ENCODE measurements at regions not wholly inside any gene's neighbourhood (a gene's known extent, or its start where the extent isn't known, plus 50 kb on each side); places are given as distances from the start of the nearest gene placed in this dataset.

- DNase-seq, result no peak
- no peak for TF ChIP-seq POLR2A (IDR thresholded peaks at IDR 0.05)
- TF ChIP-seq CTCF (IDR thresholded peaks at IDR 0.05), result no peak
- Histone ChIP-seq H3K4me1 (no peaks in the 10 kb centered on the region), H3K27me3 (no peaks in the 10 kb centered on the region), H3K36me3 (no peaks in the 10 kb centered on the region), H3K4me3 (no peak overlapping the region), H3K9me3 (no peaks in the 10 kb centered on the region), H3K27ac (no peak overlapping the region)
- 31% methylated on average over 4 of the region's 4 CpGs for WGBS (ENCODE audit: insufficient coverage, low coverage, low lambda C conversion rate, missing lambda C conversion rate)
- intact Hi-C loops (cut with DNase I), result no loop called here
- ATAC-seq, result no peak
Measured at GRCh38 chr17:79338604-79339003, 264.0 kb downstream of the ENGASE start.

- no peak for DNase-seq
- WGBS (ENCODE audit: insufficient coverage, low coverage, low lambda C conversion rate, missing lambda C conversion rate), result 17% methylated on average over 4 of the region's 7 CpGs
Measured at GRCh38 chr17:79338152-79338551, 263.5 kb downstream of the ENGASE start.

GRCh38 chr17:79337053-79337452 lies 262.4 kb downstream of the ENGASE start:
- Histone ChIP-seq H3K27ac (no peak overlapping the region), H3K4me1 (no peaks in the 10 kb centered on the region), H3K27me3 (no peaks in the 10 kb centered on the region), H3K36me3 (no peaks in the 10 kb centered on the region), H3K4me3 (no peak overlapping the region), H3K9me3 (no peaks in the 10 kb centered on the region)
- no peak for DNase-seq
- 52% methylated on average over 8 of the region's 8 CpGs for WGBS (ENCODE audit: insufficient coverage, low coverage, low lambda C conversion rate, missing lambda C conversion rate)
- no peak for TF ChIP-seq POLR2A (IDR thresholded peaks at IDR 0.05)
- no peak for TF ChIP-seq CTCF (IDR thresholded peaks at IDR 0.05)
- intact Hi-C loops (cut with DNase I), result no loop called here
- ATAC-seq, result no peak

More at GRCh38 chr17:79338152-79338551, 263.5 kb downstream of the ENGASE start:
- Histone ChIP-seq H3K4me1 (no peaks in the 10 kb centered on the region), H3K27me3 (no peaks in the 10 kb centered on the region), H3K9me3 (no peaks in the 10 kb centered on the region), H3K27ac (no peak overlapping the region), H3K36me3 (no peaks in the 10 kb centered on the region), H3K4me3 (no peak overlapping the region)
- intact Hi-C loops (cut with DNase I), result no loop called here
- ATAC-seq, result no peak
- TF ChIP-seq CTCF (IDR thresholded peaks at IDR 0.05) (no peak), POLR2A (IDR thresholded peaks at IDR 0.05) (no peak)

GRCh38 chr17:79335456-79335855 lies 260.8 kb downstream of the ENGASE start:
- Histone ChIP-seq H3K27me3 (no peaks in the 10 kb centered on the region), H3K36me3 (no peaks in the 10 kb centered on the region), H3K27ac (no peak overlapping the region), H3K4me3 (no peak overlapping the region), H3K9me3 (no peaks in the 10 kb centered on the region), H3K4me1 (no peaks in the 10 kb centered on the region)
- 58% methylated on average over 10 of the region's 12 CpGs for whole genome bisulfite sequencing (ENCODE audit: insufficient coverage, low coverage, low lambda C conversion rate, missing lambda C conversion rate)
- ATAC-seq (no peak), DNase-seq (no peak)
- no peak for TF ChIP-seq CTCF (IDR thresholded peaks at IDR 0.05)
- TF ChIP-seq POLR2A (IDR thresholded peaks at IDR 0.05), result no peak
- intact Hi-C loops (cut with DNase I), result no loop called here

GRCh38 chr17:79332011-79332554 lies 257.5 kb downstream of the ENGASE start:
- no peak for ATAC-seq

More at GRCh38 chr17:79332011-79332554, 257.5 kb downstream of the ENGASE start:
- H3K27ac ChIP-seq, result no peak overlapping the region
- H3K36me3 ChIP-seq, result no peaks in the 10 kb centered on the region
- H3K4me3 ChIP-seq, result no peak overlapping the region
- WGBS (ENCODE audit: insufficient coverage, low coverage, low lambda C conversion rate, missing lambda C conversion rate), result 15% methylated on average over 6 of the region's 9 CpGs
- intact Hi-C loops (cut with DNase I), result no loop called here
- H3K27me3 ChIP-seq, result no peaks in the 10 kb centered on the region
- H3K9me3 ChIP-seq, result no peaks in the 10 kb centered on the region
- TF ChIP-seq POLR2A (IDR thresholded peaks at IDR 0.05), result no peak
- no peak for TF ChIP-seq CTCF (IDR thresholded peaks at IDR 0.05)
- no peak for DNase-seq
- no peaks in the 10 kb centered on the region for H3K4me1 ChIP-seq
